ENCODE measurements at regions not wholly inside any gene's neighbourhood (a gene's known extent, or its start where the extent isn't known, plus 50 kb on each side); places are given as distances from the start of the nearest gene placed in this dataset.

DNA sequence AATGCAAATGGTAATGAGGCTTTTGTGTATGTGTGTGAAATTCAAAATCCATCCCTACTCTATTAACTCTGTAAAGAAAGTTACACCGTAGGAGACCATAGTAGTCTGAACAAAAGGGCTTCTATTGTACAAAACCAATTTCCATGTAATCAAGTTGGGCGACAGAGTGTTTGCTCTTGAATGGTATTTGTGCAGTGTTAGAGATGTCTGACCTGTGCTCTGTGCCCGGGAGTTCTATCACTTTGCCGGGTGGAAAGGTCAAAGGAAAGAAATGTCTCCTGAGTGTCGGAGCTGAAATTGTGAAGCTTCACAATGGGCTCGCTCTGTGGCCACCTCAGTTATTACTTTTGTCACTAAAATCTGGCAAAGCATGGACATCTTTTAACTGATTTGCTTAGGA, 312.0 kb downstream of the SAMD5 start:
- DNase-seq (ENCODE audit: low read depth), result no peak

- no peak for DNase-seq (ENCODE audit: low read depth)
Measured at GRCh38 chr6:147821295-147821897, 312.9 kb downstream of the SAMD5 start.

- DNase-seq (ENCODE audit: low read depth), result no peak
Measured at GRCh38 chr6:147823936-147824335, 315.4 kb downstream of the SAMD5 start.

- DNase-seq (ENCODE audit: low read depth), result no peak
Measured at GRCh38 chr6:147825848-147826247, 317.4 kb downstream of the SAMD5 start.

GRCh38 chr6:147826698-147827097, 318.2 kb downstream of the SAMD5 start:
- DNase-seq (ENCODE audit: low read depth), result no peak

GRCh38 chr6:147829418-147829817, 320.9 kb downstream of the SAMD5 start:
- DNase-seq (ENCODE audit: low read depth), result no peak

DNA sequence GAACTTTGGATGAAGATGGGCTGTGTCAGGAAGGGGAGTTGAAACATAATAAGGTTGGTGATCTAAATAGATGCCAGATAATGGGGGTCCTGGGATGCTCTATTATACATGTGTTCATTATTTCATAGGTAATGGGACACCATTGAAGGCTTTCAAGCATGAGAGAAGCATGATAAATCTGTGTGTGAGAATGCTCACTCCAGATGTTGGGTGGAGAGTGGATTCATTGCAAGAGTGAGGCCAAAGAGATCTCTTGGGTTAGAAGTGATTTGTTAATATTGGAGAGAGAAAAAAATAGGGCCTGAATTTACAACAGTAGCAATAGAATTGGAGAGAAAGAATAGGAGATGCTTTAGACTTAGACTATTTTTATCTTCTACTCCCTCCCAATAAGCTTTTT, 321.3 kb downstream of the SAMD5 start:
- DNase-seq (ENCODE audit: low read depth), result no peak

DNA sequence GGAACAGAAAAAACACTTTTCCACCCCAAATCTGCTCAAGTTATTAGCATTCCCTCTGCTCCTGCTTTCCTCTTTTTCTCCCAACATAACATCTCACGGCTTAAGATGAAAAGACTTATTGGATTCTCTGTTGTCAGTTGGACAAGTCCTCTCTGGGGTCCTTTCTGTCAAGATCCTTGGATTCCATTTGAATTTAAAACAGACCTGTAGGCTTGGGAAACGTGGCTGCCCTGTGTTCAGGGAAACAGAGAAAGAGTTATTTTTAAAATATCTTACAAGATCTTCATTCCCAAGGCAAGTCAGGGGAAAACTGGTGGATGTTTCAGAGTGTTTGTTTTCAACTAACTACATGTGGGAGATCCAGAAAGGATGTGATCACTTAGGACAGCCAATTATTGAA, 322.9 kb downstream of the SAMD5 start:
- DNase-seq (ENCODE audit: low read depth), result no peak

GRCh38 chr6:147833607-147834006, 325.1 kb downstream of the SAMD5 start:
- DNase-seq (ENCODE audit: low read depth), result no peak

DNA sequence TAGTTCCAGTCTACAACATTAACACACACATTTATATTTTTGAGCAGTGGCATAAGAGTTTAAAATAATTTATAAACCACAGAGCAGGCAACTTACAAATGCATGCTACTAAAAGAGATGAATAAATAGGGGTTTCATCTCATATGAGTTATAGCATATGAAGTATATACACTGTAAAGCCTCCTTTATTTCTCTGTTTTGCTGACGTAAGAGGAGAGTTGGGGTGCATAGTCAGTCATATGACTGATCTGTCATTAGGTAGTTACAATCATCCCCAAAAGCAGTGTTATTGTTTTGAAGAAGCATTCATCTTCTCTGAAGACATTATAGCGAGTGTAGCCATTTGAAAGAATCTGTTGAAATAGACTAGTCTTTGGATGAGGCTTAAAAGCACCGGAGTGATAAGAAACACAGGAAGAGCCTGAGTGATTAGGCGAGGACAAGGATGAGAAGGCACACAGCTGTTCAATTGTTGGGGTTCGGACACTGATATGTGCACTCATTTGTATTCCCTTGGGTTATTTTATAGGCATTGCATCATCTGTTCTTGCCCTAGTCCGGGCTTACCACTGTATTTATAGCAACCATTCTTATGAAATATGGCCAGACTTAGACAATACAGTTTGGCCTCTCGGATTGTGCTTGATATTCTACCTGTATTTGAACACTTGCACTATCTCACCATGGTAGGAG, 325.7 kb downstream of the SAMD5 start:
- DNase-seq (ENCODE audit: low read depth), result no peak

DNA sequence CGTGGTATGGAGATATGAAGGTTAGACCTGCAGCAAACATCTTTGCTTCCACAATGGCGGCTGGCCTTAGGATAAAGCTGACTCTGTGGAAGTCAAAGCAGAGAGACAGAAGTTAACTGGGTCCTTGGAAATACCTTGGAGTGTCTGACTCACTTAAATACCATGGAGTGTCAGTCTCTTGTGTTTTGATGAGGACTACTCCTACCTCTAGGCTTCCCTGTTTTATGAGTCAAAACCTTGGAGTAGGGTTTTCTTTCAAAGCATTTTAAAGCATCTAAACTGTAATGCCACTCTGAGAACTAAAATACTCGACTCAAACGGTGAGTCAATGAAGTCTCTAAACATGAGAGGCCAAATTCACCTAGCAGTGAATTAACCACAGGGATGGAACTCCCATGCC, 329.1 kb downstream of the SAMD5 start:
- DNase-seq (ENCODE audit: low read depth), result no peak

DNA sequence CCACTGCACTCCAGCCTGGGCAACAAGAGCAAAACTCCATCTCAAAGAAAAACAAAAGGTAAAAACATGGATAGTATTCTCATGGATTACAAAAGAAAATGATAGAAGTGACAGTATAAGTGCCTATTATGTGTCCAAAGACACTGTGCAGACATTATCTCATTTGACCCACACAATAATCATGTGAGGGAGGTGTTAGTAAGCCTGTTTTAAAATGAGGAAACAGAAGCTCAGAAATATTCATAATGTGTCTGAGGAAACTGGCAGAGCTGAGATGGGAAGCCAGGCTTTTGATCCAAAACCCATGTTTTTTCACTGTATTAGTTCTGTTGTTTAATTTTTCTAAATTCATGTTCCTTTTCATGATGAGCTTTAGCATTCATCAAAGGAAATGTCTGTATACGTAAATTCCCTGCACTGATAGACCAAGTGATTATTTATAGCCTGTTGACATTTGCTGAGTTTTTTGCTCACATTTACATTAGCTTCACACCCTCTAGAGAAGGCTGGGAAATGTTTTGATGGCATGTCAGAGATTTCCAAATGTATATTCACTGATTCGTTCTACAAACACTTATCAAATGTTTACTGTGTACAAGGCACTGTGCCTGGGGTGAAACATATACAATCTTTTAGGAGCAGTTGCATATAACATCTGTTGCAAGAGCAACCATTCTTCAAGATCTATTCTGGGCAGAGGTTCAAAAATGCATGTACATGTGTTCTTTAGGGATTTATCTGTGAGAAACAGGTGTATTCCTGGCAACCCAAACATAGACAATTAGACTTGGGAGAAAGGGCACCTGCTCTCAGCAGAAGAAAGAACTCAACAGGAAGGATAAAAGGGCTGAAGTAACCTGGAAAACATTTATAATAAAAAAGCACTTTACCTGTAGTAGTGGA, 331.5 kb downstream of the SAMD5 start:
- DNase-seq (ENCODE audit: low read depth), result no peak

GRCh38 chr6:147841547-147842148, 333.2 kb downstream of the SAMD5 start:
- no peak for DNase-seq (ENCODE audit: low read depth)

DNA sequence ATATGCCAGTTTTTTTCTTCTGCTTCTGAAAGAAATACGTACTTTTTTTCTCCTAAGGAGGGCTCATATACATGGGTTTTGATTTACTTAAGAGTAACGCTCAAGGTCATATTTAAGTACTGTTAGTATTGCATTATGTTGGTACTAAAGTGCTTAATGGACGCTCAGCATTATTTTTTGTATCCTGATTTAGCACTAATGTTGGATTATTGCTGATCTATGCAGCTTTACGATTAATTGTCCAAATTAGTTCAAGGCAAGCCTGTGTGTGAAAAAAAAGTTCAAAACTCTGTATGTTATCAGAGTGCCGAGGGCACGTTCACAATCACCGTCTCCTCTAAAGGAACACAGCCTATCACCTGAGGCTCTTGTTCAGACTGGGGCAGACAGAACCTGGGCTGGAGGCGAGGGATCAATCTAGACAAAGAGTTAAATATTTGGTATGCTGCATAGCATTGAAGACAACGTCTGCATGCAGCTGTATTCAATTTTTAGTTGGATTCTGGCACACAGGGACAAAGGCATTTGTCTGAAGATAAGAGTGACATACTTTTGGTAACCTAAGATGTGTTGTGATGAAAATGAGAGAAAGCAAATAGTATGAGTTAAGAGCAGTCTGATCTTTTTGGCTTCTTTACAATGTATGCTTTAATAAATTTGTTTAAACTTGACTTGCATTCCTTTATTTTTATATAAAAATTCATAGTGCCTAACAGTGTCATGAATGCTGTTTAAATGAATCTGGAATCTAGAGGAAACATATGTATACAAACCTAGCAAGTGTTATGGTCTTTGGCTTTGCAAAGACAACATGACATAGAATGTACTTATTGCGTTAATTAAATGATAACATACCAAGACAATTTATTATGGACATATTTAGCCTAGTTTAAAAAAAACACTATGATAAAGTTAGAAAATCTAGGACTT, 341.2 kb downstream of the SAMD5 start:
- no peak for DNase-seq (ENCODE audit: low read depth)

DNA sequence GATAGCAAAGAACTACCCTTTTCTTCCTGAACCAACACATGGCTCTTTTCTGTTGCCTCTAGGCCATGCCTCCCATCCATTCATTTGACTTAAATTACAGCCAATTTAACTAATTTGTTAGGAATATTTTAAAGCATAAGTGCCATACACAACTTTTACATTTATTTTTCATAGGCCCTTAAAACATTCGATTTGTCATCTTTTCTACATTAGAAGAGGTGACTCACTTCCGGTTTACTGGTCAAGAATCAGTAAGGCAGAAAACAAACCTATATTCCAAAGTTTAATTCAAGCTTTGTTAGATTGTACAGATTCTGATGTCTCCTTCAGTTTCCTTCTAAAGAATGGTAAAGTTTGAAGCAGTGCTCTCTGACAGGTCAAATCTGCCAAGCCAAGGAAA, 344.3 kb downstream of the SAMD5 start:
- no peak for DNase-seq (ENCODE audit: low read depth)

GRCh38 chr6:147853574-147853973, 345.1 kb downstream of the SAMD5 start:
- DNase-seq (ENCODE audit: low read depth), result no peak

DNA sequence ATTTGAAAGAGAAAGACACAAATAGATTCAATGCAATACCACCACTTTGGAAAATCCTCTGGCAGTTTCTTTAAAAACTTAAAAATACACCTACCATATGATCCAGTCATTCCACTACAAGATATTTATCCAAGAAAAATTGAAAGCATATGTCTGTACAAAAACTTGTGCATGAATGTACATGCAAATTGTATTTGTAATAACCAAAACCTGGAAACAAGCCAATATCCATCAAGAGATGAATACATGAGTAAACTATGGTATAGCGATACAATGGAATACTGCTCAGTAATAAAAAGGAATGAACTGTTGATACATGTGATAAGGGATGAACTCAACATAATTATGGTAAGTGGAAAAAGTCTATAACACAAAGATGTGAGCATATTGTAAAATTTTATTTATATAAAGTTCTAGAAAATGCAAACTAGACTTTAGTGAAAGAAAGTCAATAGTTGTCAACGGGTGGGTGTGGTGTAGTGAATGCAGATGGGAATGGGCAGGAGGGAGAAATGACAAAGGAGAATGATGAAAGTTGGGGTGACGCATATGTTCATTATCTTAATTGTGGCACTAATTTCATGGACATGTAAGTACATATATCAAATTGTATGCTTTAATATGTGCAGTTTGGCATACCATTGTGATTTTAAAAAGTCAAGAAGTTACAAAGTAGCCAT, 347.5 kb downstream of the SAMD5 start:
- DNase-seq (ENCODE audit: low read depth), result no peak

DNA sequence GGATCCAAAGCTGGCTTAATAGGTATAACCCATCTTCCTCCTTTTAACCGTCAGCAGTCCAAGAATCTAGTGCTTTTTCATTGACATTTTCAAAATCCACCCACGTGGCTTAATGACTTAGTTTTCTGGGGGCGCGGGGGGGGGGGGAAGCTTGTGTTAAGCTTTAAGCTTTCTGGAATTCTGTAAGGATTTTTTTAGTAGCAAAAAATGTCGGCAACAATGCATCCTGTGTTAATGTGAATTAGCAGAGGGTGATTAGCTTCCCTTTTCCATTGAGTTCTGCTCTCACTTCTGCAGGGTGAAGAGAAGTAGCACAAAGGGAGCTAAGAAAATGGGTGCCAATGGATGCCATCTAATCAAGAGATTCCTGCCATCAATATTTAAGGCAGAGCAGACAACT, 348.2 kb downstream of the SAMD5 start:
- no peak for DNase-seq (ENCODE audit: low read depth)

DNA sequence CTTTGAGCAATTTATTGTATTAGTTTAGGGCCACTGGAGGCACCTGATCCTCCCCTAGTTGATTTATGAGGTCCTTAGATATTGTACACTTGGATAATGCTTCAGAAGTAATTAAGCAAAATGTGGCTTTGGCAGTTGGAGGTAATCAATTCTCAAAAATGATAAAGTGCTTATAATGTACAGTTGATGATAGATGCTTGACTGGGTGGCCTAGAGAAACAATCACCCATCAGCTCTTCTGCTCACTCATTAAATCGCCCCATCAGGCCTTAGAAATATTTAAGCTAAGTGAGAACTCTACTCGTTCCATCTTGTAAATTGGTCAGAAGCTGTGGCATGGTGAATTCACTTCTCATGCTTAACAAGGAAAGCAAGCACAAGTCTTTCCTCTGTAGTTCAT, 349.9 kb downstream of the SAMD5 start:
- no peak for DNase-seq (ENCODE audit: low read depth)

DNA sequence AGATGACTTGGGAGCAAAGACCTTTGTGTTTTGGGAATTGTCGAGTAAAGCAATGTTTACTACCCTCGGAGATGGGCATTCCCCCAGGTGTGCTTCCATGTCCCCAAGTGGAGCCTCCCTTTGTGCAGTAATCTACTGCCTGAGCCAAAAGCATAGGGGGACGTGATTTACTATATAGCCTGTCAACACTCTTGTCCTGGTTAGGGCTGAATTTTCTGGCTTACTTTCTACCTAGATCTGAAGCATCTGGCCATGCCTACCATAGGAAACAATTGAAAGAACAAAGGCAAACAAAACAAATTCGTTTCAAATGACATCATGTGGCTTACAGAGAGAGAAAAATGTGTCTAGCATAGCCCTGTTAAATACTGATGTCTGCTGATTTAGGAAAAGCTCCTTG, 350.6 kb downstream of the SAMD5 start:
- DNase-seq (ENCODE audit: low read depth), result no peak

DNA sequence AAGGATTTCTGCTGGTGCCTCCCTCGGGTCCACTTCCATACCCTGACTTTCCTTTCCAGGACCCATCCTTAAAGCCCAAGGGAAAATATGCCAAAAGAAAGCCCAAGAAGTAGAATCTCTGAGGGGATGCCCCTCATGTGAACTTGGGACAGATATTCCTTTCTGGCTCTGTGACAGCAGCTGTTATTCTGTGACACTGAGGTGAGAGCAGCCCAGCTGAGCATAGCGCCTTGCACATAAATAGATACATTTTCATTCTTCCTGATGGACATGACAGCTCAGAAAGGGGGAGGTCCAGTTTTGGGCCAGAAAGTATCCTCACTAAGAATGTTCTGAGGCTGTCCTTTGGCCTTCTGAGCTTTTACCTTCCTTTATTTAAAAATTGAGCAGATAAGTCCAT, 353.2 kb downstream of the SAMD5 start:
- DNase-seq (ENCODE audit: low read depth), result no peak
